ENCODE measurements at regions not wholly inside any gene's neighbourhood (a gene's known extent, or its start where the extent isn't known, plus 50 kb on each side); places are given as distances from the start of the nearest gene placed in this dataset.
"Not testable (repeated sequence)": the region's sequence is repeated elsewhere in the genome, so short reads cannot be mapped to it uniquely, and the experiment has no call there.

DNA sequence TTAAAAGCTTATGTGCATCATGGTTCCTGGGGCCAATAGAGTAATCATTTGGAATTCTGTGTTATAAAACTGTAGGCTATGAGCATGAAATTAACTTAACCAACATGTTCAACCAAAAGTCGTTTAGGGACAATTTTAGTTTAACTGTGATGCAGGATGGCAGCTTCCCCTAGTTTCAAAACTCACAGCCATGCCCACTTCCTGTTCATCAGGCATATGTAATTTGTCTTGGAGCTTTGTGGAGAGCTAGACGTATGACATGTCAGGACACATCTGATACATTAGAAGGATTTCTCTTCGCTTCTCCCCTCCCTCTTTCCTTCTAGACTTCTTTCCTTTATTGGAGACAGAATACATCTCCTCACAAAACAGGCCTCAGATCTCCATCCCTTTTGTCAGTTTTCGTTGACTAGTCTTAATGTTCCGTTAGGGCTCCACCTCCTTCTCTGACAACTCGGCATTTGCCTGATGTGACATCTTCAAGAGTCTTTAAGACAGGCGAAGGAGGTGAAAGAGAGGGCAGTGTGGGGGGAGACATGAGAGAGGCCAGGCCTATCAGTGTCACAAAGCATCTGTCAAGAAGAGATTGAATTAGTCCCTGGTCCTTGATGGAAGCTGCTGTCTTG is 176.0 kb downstream of the MSX2 start:
- Histone ChIP-seq H3K4me1 (peaks cover 0 to 9% (median 0%) of the 10 kb centered on the region in 3 donors), H3K4me3 (no peak overlapping the region), H3K9me3 (no peaks in the 10 kb centered on the region), H3K27me3 (peaks cover 0 to 17% (median 0%) of the 10 kb centered on the region in 4 donors), H3K36me3 (no peaks in the 10 kb centered on the region), H3K27ac (no peak overlapping the region)
- TF ChIP-seq CTCF (IDR thresholded peaks at IDR 0.05) (no peak), POLR2A (IDR thresholded peaks at IDR 0.05) (no peak)
- DNase-seq: no peak
- WGBS, 2 donors: 22 to 44% methylated on average over 5 to 7 of the region's 7 CpGs
- intact Hi-C loops (cut with DNase I): no loop called here

DNA sequence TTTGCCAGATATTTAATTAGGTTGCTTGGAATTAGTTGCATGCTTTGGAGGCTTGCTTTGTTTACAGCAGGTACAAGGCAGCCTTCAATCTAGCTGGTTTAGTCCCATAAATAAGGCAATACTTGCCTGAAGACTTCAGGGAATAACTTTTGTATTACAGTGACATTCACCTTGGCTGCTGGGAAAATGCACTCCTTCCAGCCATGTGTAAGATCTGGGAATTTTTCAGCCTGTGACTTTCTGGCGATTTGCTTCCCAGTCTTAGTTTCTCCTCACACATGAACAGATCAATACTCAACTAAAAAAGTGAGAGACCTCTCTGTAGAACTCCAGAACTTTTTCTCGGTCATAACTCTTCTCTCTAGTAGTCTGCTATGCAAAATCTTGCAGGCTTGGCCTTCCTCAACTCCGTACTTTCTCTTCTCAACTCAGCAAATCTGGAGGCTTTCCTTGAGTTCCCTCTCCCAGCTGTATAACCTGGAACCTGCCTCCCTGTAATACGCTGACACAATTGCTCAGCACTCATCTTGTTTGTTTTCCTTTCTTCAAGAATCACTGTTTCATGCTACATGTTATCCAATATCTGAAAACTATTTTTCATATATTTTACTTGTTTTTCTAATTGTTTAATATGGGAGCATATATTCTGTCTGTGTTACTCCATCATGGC is 173.0 kb downstream of the MSX2 start:
- Histone ChIP-seq H3K9me3 (no peaks in the 10 kb centered on the region), H3K36me3 (no peaks in the 10 kb centered on the region), H3K4me1 (peaks cover 0 to 9% (median 0%) of the 10 kb centered on the region in 3 donors), H3K27me3 (no peaks in the 10 kb centered on the region), H3K27ac (no peak overlapping the region), H3K4me3 (no peak overlapping the region)
- WGBS, 2 donors: 71 to 83% methylated on average over 4 of the region's 4 CpGs
- intact Hi-C loops (cut with DNase I): no loop called here
- TF ChIP-seq POLR2A (IDR thresholded peaks at IDR 0.05) (no peak), CTCF (IDR thresholded peaks at IDR 0.05) (no peak)
- DNase-seq: no peak

DNA sequence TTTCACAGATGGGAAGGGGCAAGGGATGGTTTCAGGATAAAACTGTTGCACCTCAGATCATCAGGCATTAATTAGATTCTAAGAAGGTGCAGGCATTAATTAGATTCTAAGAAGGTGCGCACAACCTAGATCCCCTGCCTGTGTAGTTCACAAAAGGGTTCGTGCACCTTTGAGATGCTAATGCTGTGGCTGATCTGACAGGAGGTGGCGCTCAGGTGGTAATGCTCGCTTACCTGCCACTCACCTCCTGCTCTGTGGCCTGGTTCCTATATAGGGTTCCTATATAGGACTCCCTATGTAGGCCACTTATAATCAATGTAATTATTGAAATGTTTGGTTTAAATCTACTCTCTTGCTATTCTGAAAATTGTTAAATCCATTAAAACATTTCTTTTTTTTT is 171.0 kb downstream of the MSX2 start:
- intact Hi-C loops (cut with DNase I): no loop called here
- no peaks in the 10 kb centered on the region for H3K27me3 ChIP-seq
- H3K9me3 ChIP-seq: no peaks in the 10 kb centered on the region
- TF ChIP-seq CTCF (IDR thresholded peaks at IDR 0.05) (no peak), POLR2A (IDR thresholded peaks at IDR 0.05) (no peak)
- no peaks in the 10 kb centered on the region for H3K36me3 ChIP-seq
- WGBS, 2 donors: 71 to 83% methylated on average over 4 of the region's 4 CpGs
- DNase-seq: no peak
- H3K27ac ChIP-seq: no peak overlapping the region
- no peak overlapping the region for H3K4me3 ChIP-seq
- H3K4me1 ChIP-seq: peaks cover 0 to 4% (median 0%) of the 10 kb centered on the region in 3 donors

DNA sequence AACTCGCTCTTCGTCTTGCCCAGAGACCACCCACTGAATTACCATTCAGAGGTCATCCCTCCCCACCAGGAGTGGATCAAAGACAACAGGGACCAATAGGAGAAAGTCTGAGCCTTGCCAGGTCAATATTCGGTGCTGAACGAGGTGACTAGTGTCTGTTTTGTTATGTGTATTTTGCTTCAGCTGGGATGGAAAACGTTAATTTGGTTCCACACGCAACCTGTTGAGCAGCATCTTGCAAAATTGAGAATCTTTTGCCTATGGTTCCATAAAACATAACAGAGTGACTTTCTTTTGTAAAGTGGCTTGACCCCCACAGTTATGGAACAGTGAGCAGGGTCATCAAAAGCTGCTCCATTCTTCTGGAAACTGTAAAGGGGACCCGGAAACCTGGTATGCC is 168.4 kb downstream of the MSX2 start:
- Histone ChIP-seq H3K9me3 (no peaks in the 10 kb centered on the region), H3K27ac (no peak overlapping the region), H3K27me3 (no peaks in the 10 kb centered on the region), H3K4me1 (no peaks in the 10 kb centered on the region), H3K4me3 (no peak overlapping the region), H3K36me3 (no peaks in the 10 kb centered on the region)
- intact Hi-C loops (cut with DNase I): no loop called here
- WGBS, 2 donors: 88 to 93% methylated on average over 7 of the region's 7 CpGs
- no peak for TF ChIP-seq POLR2A (IDR thresholded peaks at IDR 0.05)
- TF ChIP-seq CTCF (IDR thresholded peaks at IDR 0.05): no peak
- DNase-seq: no peak

DNA sequence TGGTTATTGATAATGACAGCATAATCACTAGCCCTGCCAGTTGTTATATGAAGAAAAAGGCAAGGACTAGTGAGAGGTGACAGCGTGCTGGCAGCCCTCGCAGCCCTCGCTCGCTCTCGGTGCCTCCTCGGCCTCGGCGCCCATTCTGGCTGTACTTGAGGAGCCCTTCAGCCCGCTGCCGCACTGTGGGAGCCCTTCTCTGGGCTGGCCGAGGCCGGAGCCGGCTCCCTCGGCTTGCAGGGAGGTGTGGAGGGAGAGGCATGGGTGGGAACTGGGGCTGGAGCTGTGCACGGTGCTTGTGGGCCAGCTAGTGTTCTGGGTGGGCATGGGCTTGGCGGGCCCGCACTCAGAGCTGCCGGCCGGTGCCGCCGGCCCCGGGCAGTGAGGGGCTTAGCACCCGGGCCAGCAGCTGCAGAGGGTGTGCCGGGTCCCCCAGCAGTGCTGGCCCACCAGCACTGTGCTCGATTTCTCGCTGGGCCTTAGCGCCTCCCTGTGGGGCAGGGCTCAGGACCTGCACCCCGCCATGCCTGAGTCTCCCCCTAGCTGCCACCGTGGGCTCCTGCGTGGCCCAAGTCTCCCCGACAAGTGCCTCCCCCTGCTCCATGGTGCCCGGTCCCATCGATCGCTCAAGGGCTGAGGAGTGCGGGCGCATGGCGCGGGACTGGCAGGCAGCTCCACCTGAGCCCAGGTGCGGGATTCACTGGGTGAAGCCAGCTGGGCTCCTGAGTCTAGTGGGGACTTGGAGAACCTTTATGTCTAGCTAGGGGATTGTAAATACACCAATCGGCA is 156.2 kb downstream of the MSX2 start:
- H3K9me3 ChIP-seq; H3K4me3 ChIP-seq; H3K27ac ChIP-seq; H3K4me1 ChIP-seq; DNase-seq; intact Hi-C loops (cut with DNase I); H3K27me3 ChIP-seq; H3K36me3 ChIP-seq: not testable (repeated sequence)
- WGBS, 2 donors: 90 to 93% methylated on average over 2 to 16 of the region's 40 CpGs

Measured in esophagus squamous epithelium (tissue), 5 donors.